Right lobe of liver (tissue), 4 donors: ENCODE measurements at regions not wholly inside any gene's neighbourhood (a gene's known extent, or its start where the extent isn't known, plus 50 kb on each side); places are given as distances from the start of the nearest gene placed in this dataset.

Source experiments
- POLR2A ChIP-seq: fragments of 450-650 bp; IDR thresholded peaks from one replicate; pipeline ENCODE4 v1.6.1; 2017; ENCODE audit warnings: antibody characterized with exemption, mild to moderate bottlenecking
- TF ChIP-seq, protein P1 (sequence below), 4 donors: fragments of 200-600 bp in 3 of 4; fragments of 450-650 bp in 1 of 4; IDR thresholded peaks; one replicate each; pipeline versions ENCODE4 v1.5.1 to v1.8.0; 2016 to 2022; ENCODE audit warnings: antibody characterized with exemption in 4 of 4, mild to moderate bottlenecking in 2 of 4
- donor health status: DM: no; HTN: no; CAD: no.
- donor health status: DM: no; HTN: no; CAD: no.
- donor health status: DM: no; HTN: yes; CAD: no.

DNA sequence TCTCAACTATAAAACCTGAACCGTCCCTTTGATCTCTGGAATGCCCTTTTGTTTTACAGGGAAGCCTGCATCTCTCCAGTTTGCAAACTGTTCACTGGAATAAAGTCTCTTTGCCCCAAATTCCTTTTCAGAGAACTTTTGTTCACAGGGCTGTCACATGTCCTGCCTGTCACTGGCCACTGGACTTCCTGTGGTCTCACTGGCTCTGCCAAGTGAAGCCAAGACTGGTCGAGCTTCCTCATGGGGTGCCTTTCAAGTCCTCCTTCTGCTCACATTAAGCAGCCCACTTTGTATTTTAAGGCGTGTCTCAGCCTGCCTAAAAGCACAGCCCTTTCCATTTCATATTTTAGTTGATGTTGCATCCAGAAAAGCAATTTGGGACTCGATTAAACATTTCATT, 215.7 kb downstream of the KATNAL1 start:
- TF ChIP-seq, protein P1, sequence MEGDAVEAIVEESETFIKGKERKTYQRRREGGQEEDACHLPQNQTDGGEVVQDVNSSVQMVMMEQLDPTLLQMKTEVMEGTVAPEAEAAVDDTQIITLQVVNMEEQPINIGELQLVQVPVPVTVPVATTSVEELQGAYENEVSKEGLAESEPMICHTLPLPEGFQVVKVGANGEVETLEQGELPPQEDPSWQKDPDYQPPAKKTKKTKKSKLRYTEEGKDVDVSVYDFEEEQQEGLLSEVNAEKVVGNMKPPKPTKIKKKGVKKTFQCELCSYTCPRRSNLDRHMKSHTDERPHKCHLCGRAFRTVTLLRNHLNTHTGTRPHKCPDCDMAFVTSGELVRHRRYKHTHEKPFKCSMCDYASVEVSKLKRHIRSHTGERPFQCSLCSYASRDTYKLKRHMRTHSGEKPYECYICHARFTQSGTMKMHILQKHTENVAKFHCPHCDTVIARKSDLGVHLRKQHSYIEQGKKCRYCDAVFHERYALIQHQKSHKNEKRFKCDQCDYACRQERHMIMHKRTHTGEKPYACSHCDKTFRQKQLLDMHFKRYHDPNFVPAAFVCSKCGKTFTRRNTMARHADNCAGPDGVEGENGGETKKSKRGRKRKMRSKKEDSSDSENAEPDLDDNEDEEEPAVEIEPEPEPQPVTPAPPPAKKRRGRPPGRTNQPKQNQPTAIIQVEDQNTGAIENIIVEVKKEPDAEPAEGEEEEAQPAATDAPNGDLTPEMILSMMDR (IDR thresholded peaks at IDR 0.05): no peak
- TF ChIP-seq POLR2A: no peak
